GM10266 (cell line): ENCODE measurements at regions not wholly inside any gene's neighbourhood (a gene's known extent, or its start where the extent isn't known, plus 50 kb on each side); places are given as distances from the start of the nearest gene placed in this dataset.

Experiments
- DNase-seq: peaks from one replicate; pipeline ENCODE4 v3.0.0; 2012; ENCODE audit errors: extremely low spot score
- TF ChIP-seq, protein P1 (sequence below): IDR thresholded peaks from 2 replicates; pipeline ENCODE4 v1.5.1; 2012; ENCODE audit warnings: mild to moderate bottlenecking, low read depth; ENCODE audit not compliant: control insufficient read depth, insufficient read depth; ENCODE audit errors: missing control alignments

DNA sequence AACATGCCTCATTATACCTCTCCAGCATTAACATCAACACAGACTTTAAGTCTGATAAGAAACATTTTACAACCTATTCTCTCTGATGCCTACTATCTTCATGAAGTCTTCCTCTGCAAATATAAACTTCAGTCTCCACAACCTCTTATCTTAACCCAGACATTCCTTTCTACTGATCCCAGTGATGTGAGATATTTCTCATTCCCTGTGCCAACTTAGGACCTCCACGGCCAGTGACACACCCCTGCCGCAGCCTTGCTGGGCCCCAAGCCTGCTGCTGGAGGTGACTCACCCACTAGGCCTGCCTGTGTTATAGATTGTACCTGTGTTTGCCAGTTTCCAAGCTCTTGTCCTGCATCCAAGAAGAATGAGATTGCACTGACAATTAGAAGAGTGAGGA lies 734.5 kb upstream of the CADM2 start:
- TF ChIP-seq, protein P1, sequence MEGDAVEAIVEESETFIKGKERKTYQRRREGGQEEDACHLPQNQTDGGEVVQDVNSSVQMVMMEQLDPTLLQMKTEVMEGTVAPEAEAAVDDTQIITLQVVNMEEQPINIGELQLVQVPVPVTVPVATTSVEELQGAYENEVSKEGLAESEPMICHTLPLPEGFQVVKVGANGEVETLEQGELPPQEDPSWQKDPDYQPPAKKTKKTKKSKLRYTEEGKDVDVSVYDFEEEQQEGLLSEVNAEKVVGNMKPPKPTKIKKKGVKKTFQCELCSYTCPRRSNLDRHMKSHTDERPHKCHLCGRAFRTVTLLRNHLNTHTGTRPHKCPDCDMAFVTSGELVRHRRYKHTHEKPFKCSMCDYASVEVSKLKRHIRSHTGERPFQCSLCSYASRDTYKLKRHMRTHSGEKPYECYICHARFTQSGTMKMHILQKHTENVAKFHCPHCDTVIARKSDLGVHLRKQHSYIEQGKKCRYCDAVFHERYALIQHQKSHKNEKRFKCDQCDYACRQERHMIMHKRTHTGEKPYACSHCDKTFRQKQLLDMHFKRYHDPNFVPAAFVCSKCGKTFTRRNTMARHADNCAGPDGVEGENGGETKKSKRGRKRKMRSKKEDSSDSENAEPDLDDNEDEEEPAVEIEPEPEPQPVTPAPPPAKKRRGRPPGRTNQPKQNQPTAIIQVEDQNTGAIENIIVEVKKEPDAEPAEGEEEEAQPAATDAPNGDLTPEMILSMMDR: no peak
- no peak for DNase-seq

DNA sequence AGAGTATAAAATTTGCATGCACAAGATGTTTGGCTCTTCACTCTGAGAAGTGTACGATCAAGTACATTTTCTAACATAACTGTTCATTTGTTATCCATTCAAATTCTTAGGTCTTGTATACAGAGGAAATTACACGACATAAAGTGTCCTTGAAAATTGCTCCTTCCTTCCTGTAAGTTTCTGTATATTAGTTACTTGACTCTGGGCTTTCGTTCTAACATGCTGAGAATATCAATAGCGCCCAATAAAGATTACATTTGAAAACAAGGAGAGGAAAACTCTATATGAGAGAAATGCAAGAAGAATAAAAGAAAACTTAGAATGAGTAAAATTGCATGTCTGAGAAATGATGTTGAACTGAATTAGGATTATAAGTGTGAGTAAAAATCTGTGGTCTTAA lies 722.5 kb upstream of the CADM2 start:
- TF ChIP-seq, protein P1: no peak
- DNase-seq: no peak

DNA sequence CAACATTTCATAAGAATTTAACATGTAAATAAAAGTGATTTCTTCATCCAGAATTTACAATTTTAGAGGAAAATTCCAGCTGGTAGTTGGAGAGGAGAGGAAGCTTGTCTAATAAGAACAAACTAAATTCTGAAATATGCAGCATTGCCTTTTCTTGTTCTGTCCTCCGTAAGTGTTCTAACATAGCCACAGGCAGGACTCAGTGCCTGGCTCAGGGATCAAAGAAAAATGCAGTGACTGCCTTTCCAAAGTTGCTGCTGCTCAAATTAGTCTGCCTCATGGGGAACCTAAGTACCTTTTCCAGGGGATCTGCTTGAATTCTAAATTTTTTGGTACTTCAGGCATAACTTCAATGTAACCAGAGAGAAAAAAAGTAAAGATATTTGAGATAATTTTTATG lies 713.0 kb upstream of the CADM2 start:
- no peak for DNase-seq
- TF ChIP-seq, protein P1: no peak

DNA sequence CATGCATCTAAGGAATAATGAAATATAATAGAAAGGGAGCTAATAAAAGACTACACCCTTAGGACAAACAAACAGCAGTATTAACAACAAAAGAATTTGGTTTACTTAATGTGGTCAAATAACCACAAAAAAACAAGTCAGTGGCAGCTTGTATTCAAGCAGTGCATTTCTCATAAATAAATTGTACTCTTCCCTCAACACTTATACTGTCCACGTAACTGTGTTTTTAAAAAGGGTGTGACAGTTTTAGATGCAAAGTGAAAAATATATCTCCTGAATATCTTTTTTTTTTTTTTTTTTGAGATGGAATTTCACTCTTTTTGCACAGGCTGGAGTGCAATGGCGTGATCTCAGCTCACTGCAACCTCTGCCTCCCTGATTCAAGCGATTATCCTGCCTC lies 698.2 kb upstream of the CADM2 start:
- TF ChIP-seq, protein P1: no peak
- no peak for DNase-seq

DNA sequence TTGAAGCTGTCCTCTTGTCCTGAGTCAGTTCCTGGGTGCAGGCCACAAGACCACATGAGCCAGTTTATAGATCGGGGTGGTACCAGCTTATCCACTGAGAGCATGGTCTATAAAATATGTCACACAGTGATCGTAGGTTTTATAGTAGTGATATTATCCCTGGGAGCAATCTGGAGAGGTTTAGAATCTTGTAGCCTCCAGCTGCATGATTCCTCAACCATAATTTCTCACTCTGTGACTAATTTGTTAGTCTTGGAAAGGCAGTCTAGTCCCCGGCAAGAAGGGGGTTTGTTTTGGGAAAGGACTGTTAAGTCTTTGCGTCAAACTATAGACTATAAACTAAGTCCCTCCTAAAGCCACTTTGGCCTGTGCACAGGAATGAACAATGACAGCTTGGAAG lies 693.0 kb upstream of the CADM2 start:
- TF ChIP-seq, protein P1: no peak

DNA sequence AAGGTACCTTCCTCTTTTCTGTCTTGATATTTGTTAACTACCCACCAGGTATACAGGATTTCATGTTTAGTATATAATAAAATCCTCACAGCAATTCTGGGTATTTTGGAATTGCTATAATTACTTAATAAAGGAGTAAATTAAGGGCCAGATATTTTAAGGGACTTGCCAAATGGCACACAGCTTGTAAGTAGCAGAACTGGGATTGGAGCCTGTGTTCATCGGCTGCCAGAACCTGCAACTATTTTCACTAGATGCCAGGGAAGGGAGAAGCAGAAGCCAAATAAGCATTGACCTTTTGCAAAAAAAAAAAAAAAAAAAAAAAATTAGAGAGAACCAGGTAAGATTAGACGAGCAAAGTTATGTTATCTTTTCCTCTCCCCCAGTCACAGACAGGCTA lies 683.3 kb upstream of the CADM2 start:
- no peak for DNase-seq
- TF ChIP-seq, protein P1: no peak

More for the DNA sequence above, 693.0 kb upstream of the CADM2 start:
- no peak for DNase-seq

DNA sequence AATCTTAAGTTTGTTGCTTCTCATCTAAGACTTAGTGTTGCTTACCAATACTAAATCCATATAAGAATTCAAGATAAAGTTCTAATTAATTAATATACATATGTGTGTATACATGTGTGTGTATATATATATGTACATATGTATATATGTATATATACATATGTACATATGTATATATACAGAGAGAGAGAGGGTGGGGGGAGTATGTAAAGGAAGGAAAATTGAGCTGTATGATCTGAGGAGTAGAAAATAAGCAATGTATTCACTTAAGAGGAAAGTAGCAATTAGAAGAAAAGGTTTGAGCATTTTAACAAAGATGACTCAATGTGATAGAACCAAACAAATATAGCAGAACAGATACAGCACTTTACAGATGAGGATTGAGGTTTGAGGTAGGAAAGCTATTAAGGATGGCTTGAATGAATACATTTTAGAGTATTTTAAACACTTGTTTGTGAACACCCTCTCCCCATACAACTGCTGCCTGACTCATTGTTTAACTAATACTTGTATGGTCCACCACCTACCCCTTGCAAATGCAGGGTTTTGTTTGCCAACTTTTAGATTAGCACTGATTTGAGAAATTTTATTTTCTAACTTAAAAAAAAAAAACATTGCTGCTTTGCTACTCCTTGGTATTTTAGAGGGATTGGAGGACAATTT lies 681.1 kb upstream of the CADM2 start:
- TF ChIP-seq, protein P1: no peak
- no peak for DNase-seq
